Testis (tissue), 2 donors: ENCODE measurements at regions not wholly inside any gene's neighbourhood (a gene's known extent, or its start where the extent isn't known, plus 50 kb on each side); places are given as distances from the start of the nearest gene placed in this dataset.

Experiments used
- DNase-seq: peaks from one replicate; pipeline ENCODE4 v3.0.0-alpha.2; 2019
- H3K27ac ChIP-seq, 2 donors: fragments of 200-600 bp; sonication (generic); one replicate each; pipeline ENCODE4 v1.5.1; 2019
- H3K27me3 ChIP-seq: fragments of 200-600 bp; sonication (generic); one replicate; pipeline ENCODE4 v1.5.1; 2019
- H3K36me3 ChIP-seq: fragments of 200-600 bp; sonication (generic); one replicate; pipeline ENCODE4 v1.5.1; 2017; ENCODE audit warnings: low read depth; ENCODE audit errors: missing control alignments
- H3K4me1 ChIP-seq: fragments of 200-600 bp; sonication (generic); one replicate; pipeline ENCODE4 v1.5.1; 2019
- H3K4me3 ChIP-seq, 2 donors: fragments of 200-600 bp; sonication (generic); one replicate each; pipeline ENCODE4 v1.5.1; 2017 to 2019
- H3K9me3 ChIP-seq: fragments of 200-600 bp; sonication (generic); one replicate; pipeline ENCODE4 v1.5.1; 2017
- CTCF ChIP-seq, 3 experiments: fragments of 450-650 bp in 2 of 3; fragments of 200-600 bp in 1 of 3; sonication (generic) in 1 of 3; IDR thresholded peaks; one replicate each; pipeline ENCODE4 v1.5.1; 2016 to 2019; ENCODE audit warnings: antibody characterized with exemption in 3 of 3, mild to moderate bottlenecking in 2 of 3, moderate library complexity in 1 of 3
- POLR2A ChIP-seq: fragments of 450-650 bp; IDR thresholded peaks from one replicate; pipeline ENCODE4 v1.6.1; 2017; ENCODE audit warnings: antibody characterized with exemption, mild to moderate bottlenecking, moderate library complexity
- WGBS, 2 donors: methylation state at CpG; one replicate each; pipeline ENCODE4 v1.1.5; 2018; 5-methylcytosine and 5-hydroxymethylcytosine counted together
- intact Hi-C: fragments of 100-400 bp; cut with DNase I; formaldehyde crosslinking; loops from one replicate; pipeline ENCODE4 v1.15.1; 2023; ENCODE audit warnings: low total_unique reads

GRCh38 chr3:176561826-176562225 lies 635.5 kb downstream of the TBL1XR1 start:
- TF ChIP-seq CTCF (IDR thresholded peaks at IDR 0.05): no peak
- TF ChIP-seq POLR2A: no peak
- H3K4me1 ChIP-seq: no peaks in the 10 kb centered on the region
- no peaks in the 10 kb centered on the region for H3K9me3 ChIP-seq
- intact Hi-C loops: no loop called here
- H3K27me3 ChIP-seq: no peaks in the 10 kb centered on the region
- no peak overlapping the region for H3K4me3 ChIP-seq
- no peaks in the 10 kb centered on the region for H3K36me3 ChIP-seq
- WGBS, 2 donors: 81 to 82% methylated on average over 3 of the region's 3 CpGs
- no peak for DNase-seq
- no peak overlapping the region for H3K27ac ChIP-seq

GRCh38 chr3:176554791-176555654 lies 642.3 kb downstream of the TBL1XR1 start:
- Histone ChIP-seq H3K9me3 (no peaks in the 10 kb centered on the region), H3K4me3 (no peak overlapping the region), H3K27ac (no peak overlapping the region), H3K27me3 (no peaks in the 10 kb centered on the region), H3K36me3 (no peaks in the 10 kb centered on the region), H3K4me1 (no peaks in the 10 kb centered on the region)
- TF ChIP-seq CTCF (IDR thresholded peaks at IDR 0.05) (no peak), POLR2A (no peak)
- intact Hi-C loops: no loop called here
- no peak for DNase-seq
- 84 to 87% methylated on average over 10 of the region's 10 CpGs for WGBS, 2 donors

- DNase-seq: no peak
- WGBS, 2 donors: 72 to 84% methylated on average over 2 of the region's 2 CpGs
- TF ChIP-seq CTCF (IDR thresholded peaks at IDR 0.05): no peak
- no peak for TF ChIP-seq POLR2A
- Histone ChIP-seq H3K4me3 (no peak overlapping the region), H3K36me3 (no peaks in the 10 kb centered on the region), H3K27ac (no peak overlapping the region), H3K9me3 (no peaks in the 10 kb centered on the region), H3K4me1 (no peaks in the 10 kb centered on the region), H3K27me3 (no peaks in the 10 kb centered on the region)
- intact Hi-C loops: no loop called here
Measured at GRCh38 chr3:176554264-176554663, 643.0 kb downstream of the TBL1XR1 start.

- no peak for DNase-seq
- no peaks in the 10 kb centered on the region for H3K9me3 ChIP-seq
- H3K4me1 ChIP-seq: no peaks in the 10 kb centered on the region
- TF ChIP-seq CTCF (IDR thresholded peaks at IDR 0.05) (no peak), POLR2A (no peak)
- WGBS, 2 donors: 83 to 94% methylated on average over 1 of the region's 1 CpG
- no peak overlapping the region for H3K4me3 ChIP-seq
- H3K36me3 ChIP-seq: no peaks in the 10 kb centered on the region
- intact Hi-C loops: no loop called here
- no peaks in the 10 kb centered on the region for H3K27me3 ChIP-seq
- H3K27ac ChIP-seq: no peak overlapping the region
Measured at GRCh38 chr3:176526942-176527341, 670.3 kb downstream of the TBL1XR1 start.

- 47 to 57% methylated on average over 1 of the region's 1 CpG for whole genome bisulfite sequencing, 2 donors
- no peak for DNase-seq
- Histone ChIP-seq H3K9me3 (no peaks in the 10 kb centered on the region), H3K27me3 (no peaks in the 10 kb centered on the region), H3K4me3 (no peak overlapping the region), H3K27ac (no peak overlapping the region), H3K4me1 (no peaks in the 10 kb centered on the region), H3K36me3 (no peaks in the 10 kb centered on the region)
- intact Hi-C loops: no loop called here
- TF ChIP-seq POLR2A: no peak
- no peak for TF ChIP-seq CTCF (IDR thresholded peaks at IDR 0.05)
Measured at GRCh38 chr3:176526225-176526624, 671.1 kb downstream of the TBL1XR1 start.
